OCI-LY7 (cell line): ENCODE measurements at regions not wholly inside any gene's neighbourhood (a gene's known extent, or its start where the extent isn't known, plus 50 kb on each side); places are given as distances from the start of the nearest gene placed in this dataset.
A peak's percentile ranks its signal among the peaks of the same experiment; 100 is the strongest.

ENCODE experiments used
- BruUV-seq: library from RNA; stranded (reverse); fragments of 400-500 nt; replicated peaks from 2 replicates; lab custom pipeline; 2021; lab: Mats Ljungman, UMichigan
- CTCF ChIA-PET: fragments of 300-600 bp; sonication (Branson Sonifier 250); formaldehyde crosslinking; loops from one replicate; lab custom pipeline; 2022; ENCODE audit warnings: antibody characterized with exemption; ENCODE audit not compliant: unreplicated experiment; lab: Charles Lee
- POLR2A ChIA-PET: fragments of 300-600 bp; sonication (Branson Sonifier 250); formaldehyde crosslinking; loops from one replicate; lab custom pipeline; 2022; ENCODE audit warnings: antibody characterized with exemption; lab: Charles Lee
- DNase-seq: peaks from one replicate; pipeline ENCODE4 v3.0.0-alpha.2; 2015; ENCODE audit warnings: low spot score
- H2AFZ ChIP-seq: fragments of 200-600 bp; sonication (generic), shearing (Covaris generic); 2 replicates; pipeline ENCODE4 v1.6.1; 2014; ENCODE audit warnings: mild to moderate bottlenecking, antibody characterized with exemption, low read length, moderate library complexity
- H3K27ac ChIP-seq: fragments of 200-600 bp; sonication (generic); 2 replicates; pipeline ENCODE4 v1.5.1; 2014; ENCODE audit warnings: mixed run types, low read depth, mild to moderate bottlenecking, moderate library complexity, low read length, inconsistent platforms; ENCODE audit not compliant: poor library complexity, severe bottlenecking
- H3K36me3 ChIP-seq: fragments of 200-600 bp; sonication (generic); 2 replicates; pipeline ENCODE4 v1.6.1; 2014; ENCODE audit warnings: mild to moderate bottlenecking, antibody characterized with exemption, low read length, moderate library complexity, mixed read lengths; ENCODE audit not compliant: insufficient read depth
- H3K4me1 ChIP-seq: fragments of 200-600 bp; sonication (generic); 2 replicates; pipeline ENCODE4 v1.5.1; 2014; ENCODE audit warnings: mild to moderate bottlenecking, low read length; ENCODE audit not compliant: insufficient read depth, poor library complexity, severe bottlenecking
- H3K4me2 ChIP-seq: fragments of 200-600 bp; sonication (generic); 2 replicates; pipeline ENCODE4 v1.6.1; 2014; ENCODE audit warnings: mild to moderate bottlenecking, low read length
- H3K4me3 ChIP-seq: fragments of 200-600 bp; sonication (generic); 2 replicates; pipeline ENCODE4 v1.5.1; 2014; ENCODE audit warnings: mild to moderate bottlenecking, low read depth, low read length; ENCODE audit not compliant: poor library complexity, severe bottlenecking
- H3K79me2 ChIP-seq: fragments of 200-600 bp; sonication (generic); 2 replicates; pipeline ENCODE4 v1.6.1; 2016; ENCODE audit warnings: low read depth, mild to moderate bottlenecking, low read length, moderate library complexity, mixed read lengths; ENCODE audit not compliant: insufficient read depth
- H3K9me2 ChIP-seq: fragments of 200-600 bp; sonication (generic); 2 replicates; pipeline ENCODE4 v1.6.1; 2016; ENCODE audit warnings: mild to moderate bottlenecking, low read length, mixed read lengths; ENCODE audit not compliant: insufficient read depth
- H3K9me3 ChIP-seq: fragments of 200-600 bp; sonication (generic); 2 replicates; pipeline ENCODE4 v1.6.1; 2014; ENCODE audit warnings: mild to moderate bottlenecking, mixed run types, low read length, mixed read lengths
- H4K20me1 ChIP-seq: fragments of 200-600 bp; sonication (generic); 2 replicates; pipeline ENCODE4 v1.6.1; 2014; ENCODE audit warnings: mild to moderate bottlenecking, antibody characterized with exemption, low read length, moderate library complexity, mixed read lengths; ENCODE audit not compliant: insufficient read depth
- EZH2phosphoT487 ChIP-seq: fragments of 200-600 bp; sonication (generic); IDR thresholded peaks from 2 replicates; pipeline ENCODE4 v1.6.1; 2018; ENCODE audit warnings: low read depth, borderline replicate concordance, mild to moderate bottlenecking, mixed run types, antibody characterized with exemption, low read length, moderate library complexity, mixed read lengths
- intact Hi-C: fragments of 100-400 bp; cut with micrococcal nuclease; formaldehyde crosslinking; loops from one replicate; pipeline ENCODE4 v1.10.0; 2022; ENCODE audit not compliant: unreplicated experiment
- TF ChIP-seq, protein P1 (sequence below): fragments of 200-600 bp; sonication (generic); conservative IDR thresholded peaks from 2 replicates; pipeline ENCODE4 v1.5.1; 2014; ENCODE audit warnings: mild to moderate bottlenecking, antibody characterized with exemption, low read length, moderate library complexity, mixed read lengths

DNA sequence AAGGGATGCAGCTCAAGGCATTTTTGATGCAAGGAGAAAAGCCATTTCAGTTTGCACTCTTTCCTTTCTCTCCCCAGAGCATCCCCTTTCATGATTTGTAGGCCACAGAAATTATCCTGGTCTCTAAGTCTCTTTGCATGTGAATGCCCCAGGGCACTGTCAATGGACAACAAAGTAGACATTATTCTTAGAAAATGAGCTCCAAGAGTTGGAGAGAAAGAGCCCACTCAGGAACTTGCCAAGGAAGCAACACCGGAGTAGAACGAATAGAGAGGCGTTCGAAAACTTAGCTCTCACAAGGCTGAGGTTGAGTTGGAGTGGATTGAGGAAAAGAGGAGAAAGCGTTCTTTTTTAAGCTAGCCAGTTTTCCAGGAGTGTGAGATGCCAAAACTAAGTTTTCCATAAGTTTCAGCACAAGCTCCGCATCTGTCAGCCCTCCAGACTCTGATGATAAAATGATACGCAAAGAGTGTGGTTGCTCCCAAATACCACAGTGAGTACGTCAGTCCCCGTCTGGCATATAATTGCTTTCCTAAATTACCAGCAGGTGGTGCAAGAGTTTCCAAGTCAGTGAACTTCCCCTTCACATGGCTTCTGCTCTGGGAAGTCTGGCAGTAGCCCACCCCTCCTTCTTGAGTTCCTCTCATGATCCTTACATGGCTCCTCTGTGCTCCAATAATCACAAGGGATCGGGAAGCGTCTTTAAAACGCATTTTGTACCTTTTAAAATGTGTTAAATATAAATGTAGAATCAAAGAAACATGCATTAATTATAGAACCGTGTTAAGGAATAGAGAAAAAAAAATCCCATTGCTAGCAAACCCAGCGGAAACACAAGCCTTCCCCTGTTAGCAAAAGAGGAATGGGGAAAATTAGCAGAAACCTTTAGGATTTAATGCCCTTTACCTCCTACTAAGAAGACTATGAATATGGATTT lies 1060.6 kb upstream of the FANCL start:
- Histone ChIP-seq H2AFZ (no peak overlapping the region), H3K9me3 (no peaks in the 10 kb centered on the region), H4K20me1 (no peaks in the 10 kb centered on the region), H3K9me2 (no peaks in the 10 kb centered on the region), H3K4me3 (no peak overlapping the region), H3K79me2 (no peaks in the 10 kb centered on the region), H3K36me3 (no peaks in the 10 kb centered on the region), H3K27ac (no peak overlapping the region), H3K4me1 (no peaks in the 10 kb centered on the region), H3K4me2 (no peak overlapping the region)
- ChIA-PET POLR2A (no interaction called here), CTCF (no interaction called here)
- TF ChIP-seq EZH2phosphoT487, result no peak
- TF ChIP-seq, protein P1, sequence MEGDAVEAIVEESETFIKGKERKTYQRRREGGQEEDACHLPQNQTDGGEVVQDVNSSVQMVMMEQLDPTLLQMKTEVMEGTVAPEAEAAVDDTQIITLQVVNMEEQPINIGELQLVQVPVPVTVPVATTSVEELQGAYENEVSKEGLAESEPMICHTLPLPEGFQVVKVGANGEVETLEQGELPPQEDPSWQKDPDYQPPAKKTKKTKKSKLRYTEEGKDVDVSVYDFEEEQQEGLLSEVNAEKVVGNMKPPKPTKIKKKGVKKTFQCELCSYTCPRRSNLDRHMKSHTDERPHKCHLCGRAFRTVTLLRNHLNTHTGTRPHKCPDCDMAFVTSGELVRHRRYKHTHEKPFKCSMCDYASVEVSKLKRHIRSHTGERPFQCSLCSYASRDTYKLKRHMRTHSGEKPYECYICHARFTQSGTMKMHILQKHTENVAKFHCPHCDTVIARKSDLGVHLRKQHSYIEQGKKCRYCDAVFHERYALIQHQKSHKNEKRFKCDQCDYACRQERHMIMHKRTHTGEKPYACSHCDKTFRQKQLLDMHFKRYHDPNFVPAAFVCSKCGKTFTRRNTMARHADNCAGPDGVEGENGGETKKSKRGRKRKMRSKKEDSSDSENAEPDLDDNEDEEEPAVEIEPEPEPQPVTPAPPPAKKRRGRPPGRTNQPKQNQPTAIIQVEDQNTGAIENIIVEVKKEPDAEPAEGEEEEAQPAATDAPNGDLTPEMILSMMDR, result peak; percentile 75
- intact Hi-C loops, result loop anchor here (5.0 kb wide), 2 partner anchors 1266 to 1281 kb away; no protein-coding TSS in a partner anchor
- no TSS peak for BruUV-seq
- DNase-seq, result peak; percentile 60

DNA sequence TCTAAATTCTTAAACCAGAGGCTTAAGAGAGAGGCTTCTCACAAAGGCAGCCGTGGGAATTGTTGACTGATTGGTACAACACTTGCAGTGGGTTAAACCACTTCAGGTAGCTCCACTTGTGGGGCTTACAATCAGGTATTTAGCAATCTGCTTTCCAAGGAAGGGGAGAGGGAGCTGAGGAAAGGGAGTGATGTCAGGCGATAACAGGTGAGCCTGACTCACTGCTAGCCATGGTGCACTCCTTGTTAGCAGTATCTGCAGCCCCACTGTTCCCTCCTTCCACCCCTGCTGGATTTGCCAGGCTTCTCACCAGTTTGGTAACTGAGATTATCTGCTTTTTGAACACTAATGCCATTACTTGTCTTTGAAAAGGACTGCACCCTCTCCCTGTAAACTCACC lies 1056.7 kb upstream of the FANCL start:
- H3K9me3 ChIP-seq, result no peaks in the 10 kb centered on the region
- no peak for TF ChIP-seq EZH2phosphoT487
- TF ChIP-seq, protein P1, result no peak
- H3K4me1 ChIP-seq, result no peaks in the 10 kb centered on the region
- H4K20me1 ChIP-seq, result no peaks in the 10 kb centered on the region
- CTCF ChIA-PET, result no interaction called here
- no peak overlapping the region for H3K4me2 ChIP-seq
- H2AFZ ChIP-seq, result no peak overlapping the region
- no peaks in the 10 kb centered on the region for H3K36me3 ChIP-seq
- intact Hi-C loops, result no loop called here
- BruUV-seq, result no TSS peak
- H3K4me3 ChIP-seq, result no peak overlapping the region
- no peak for DNase-seq
- H3K9me2 ChIP-seq, result no peaks in the 10 kb centered on the region
- POLR2A ChIA-PET, result no interaction called here
- no peaks in the 10 kb centered on the region for H3K79me2 ChIP-seq
- H3K27ac ChIP-seq, result no peak overlapping the region

DNA sequence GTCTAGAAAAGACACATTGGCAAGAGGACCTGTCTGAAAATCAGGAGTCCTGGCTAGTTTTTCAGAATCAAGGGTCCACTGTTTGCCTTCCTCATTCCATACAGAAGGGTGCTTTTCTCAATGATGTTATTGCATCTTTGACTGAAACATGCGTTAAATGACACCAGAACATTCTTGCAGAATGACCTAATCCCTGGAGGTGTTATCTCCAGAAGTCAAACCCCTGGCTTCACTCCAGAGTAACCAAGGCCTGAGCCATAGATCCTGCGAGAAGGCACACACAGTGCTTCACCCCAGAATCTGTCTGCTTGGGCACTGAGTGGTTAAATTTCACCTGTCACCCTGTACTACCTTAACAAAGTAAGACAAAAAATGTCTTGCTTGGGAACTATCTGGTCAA lies 1055.2 kb upstream of the FANCL start:
- Histone ChIP-seq H3K9me3 (no peaks in the 10 kb centered on the region), H3K9me2 (no peaks in the 10 kb centered on the region), H3K27ac (no peak overlapping the region), H2AFZ (no peak overlapping the region), H4K20me1 (no peaks in the 10 kb centered on the region), H3K4me3 (no peak overlapping the region), H3K79me2 (no peaks in the 10 kb centered on the region), H3K4me2 (no peak overlapping the region), H3K36me3 (no peaks in the 10 kb centered on the region), H3K4me1 (no peaks in the 10 kb centered on the region)
- ChIA-PET POLR2A (no interaction called here), CTCF (no interaction called here)
- intact Hi-C loops, result no loop called here
- TF ChIP-seq EZH2phosphoT487, result no peak
- TF ChIP-seq, protein P1, result no peak
- no TSS peak for BruUV-seq
- no peak for DNase-seq
